Endodermal cell (in vitro differentiated cells): ENCODE measurements at regions not wholly inside any gene's neighbourhood (a gene's known extent, or its start where the extent isn't known, plus 50 kb on each side); places are given as distances from the start of the nearest gene placed in this dataset.

Experiments
- DNase-seq: peaks from one replicate; pipeline ENCODE4 v3.0.0-alpha.2; 2017
- H3K27ac ChIP-seq: 2 replicates; pipeline ENCODE4 v1.5.1; 2013; ENCODE audit warnings: mild to moderate bottlenecking, low read depth, low read length, moderate library complexity
- H3K27me3 ChIP-seq: 2 replicates; pipeline ENCODE4 v1.6.1; 2013; ENCODE audit warnings: mild to moderate bottlenecking, low read length, moderate library complexity; ENCODE audit not compliant: insufficient read depth, control insufficient read depth, poor library complexity, severe bottlenecking
- H3K36me3 ChIP-seq: 2 replicates; pipeline ENCODE4 v1.7.0; 2013; ENCODE audit warnings: mild to moderate bottlenecking, low read length, moderate library complexity; ENCODE audit not compliant: control insufficient read depth, insufficient read depth
- H3K4me1 ChIP-seq: one replicate; pipeline ENCODE4 v1.7.0; 2013; ENCODE audit warnings: low read length; ENCODE audit not compliant: control insufficient read depth, insufficient read depth
- H3K4me3 ChIP-seq: 2 replicates; pipeline ENCODE4 v1.5.1; 2013; ENCODE audit warnings: mild to moderate bottlenecking, low read length, moderate library complexity
- H3K9ac ChIP-seq: 2 replicates; pipeline ENCODE4 v1.6.1; 2013; ENCODE audit warnings: mild to moderate bottlenecking, low read length, moderate library complexity; ENCODE audit not compliant: poor library complexity, severe bottlenecking; ENCODE audit errors: extremely low read depth
- H3K9me3 ChIP-seq: 2 replicates; pipeline ENCODE4 v1.6.1; 2013; ENCODE audit warnings: mild to moderate bottlenecking, low read length, moderate library complexity; ENCODE audit not compliant: control insufficient read depth
- H3K27ac Mint-ChIP-seq: 2 replicates; pipeline ENCODE4 v1.8.0; 2020; ENCODE audit warnings: mixed read lengths
- H3K27me3 Mint-ChIP-seq: 2 replicates; pipeline ENCODE4 v1.8.0; 2021; ENCODE audit warnings: mild to moderate bottlenecking, mixed read lengths; ENCODE audit not compliant: insufficient read depth
- H3K36me3 Mint-ChIP-seq: 2 replicates; pipeline ENCODE4 v1.8.0; 2020; ENCODE audit warnings: low read depth, mixed read lengths
- H3K4me1 Mint-ChIP-seq: 2 replicates; pipeline ENCODE4 v1.8.0; 2020; ENCODE audit warnings: mixed read lengths
- H3K4me3 Mint-ChIP-seq: 2 replicates; pipeline ENCODE4 v1.8.0; 2020; ENCODE audit warnings: mild to moderate bottlenecking, moderate library complexity, mixed read lengths
- H3K9me3 Mint-ChIP-seq: 2 replicates; pipeline ENCODE4 v1.8.0; 2020; ENCODE audit warnings: mild to moderate bottlenecking, mixed read lengths
- CTCF ChIP-seq: fragments of 200-600 bp; sonication (generic); conservative IDR thresholded peaks from 2 replicates; pipeline ENCODE4 v1.5.0; 2021; ENCODE audit warnings: antibody characterized with exemption, mild to moderate bottlenecking
- WGBS, 2 experiments: methylation state at CpG; one replicate each; pipeline versions ENCODE4 v1.1.5 to v1.1.7; 2013; ENCODE audit warnings: missing lambda C conversion rate in 2 of 2, mixed read lengths in 1 of 2; ENCODE audit not compliant: insufficient coverage in 1 of 2, insufficient read length in 1 of 2; 5-methylcytosine and 5-hydroxymethylcytosine counted together

GRCh38 chr22:48632646-48633246, 1194.9 kb downstream of the BRD1 start:
- DNase-seq: no peak
- Mint-ChIP-seq H3K4me3 (no peak overlapping the region), H3K4me1 (peaks cover 14% of the 10 kb centered on the region), H3K36me3 (no peaks in the 10 kb centered on the region), H3K9me3 (no peaks in the 10 kb centered on the region), H3K27ac (no peak overlapping the region), H3K27me3 (no peaks in the 10 kb centered on the region)
- WGBS, 2 experiments: 85 to 92% methylated on average over 7 to 17 of the region's 17 CpGs
- TF ChIP-seq CTCF: no peak
- H3K27me3 ChIP-seq: no peaks in the 10 kb centered on the region
- no peaks in the 10 kb centered on the region for H3K9me3 ChIP-seq
- H3K4me3 ChIP-seq: no peak overlapping the region
- H3K27ac ChIP-seq: no peak overlapping the region
- peaks cover 12% of the 10 kb centered on the region for H3K4me1 ChIP-seq
- no peak overlapping the region for H3K9ac ChIP-seq
- no peaks in the 10 kb centered on the region for H3K36me3 ChIP-seq

- H3K9me3 Mint-ChIP-seq: no peaks in the 10 kb centered on the region
- Histone ChIP-seq H3K9ac (no peak overlapping the region), H3K36me3 (no peaks in the 10 kb centered on the region), H3K9me3 (no peaks in the 10 kb centered on the region), H3K27ac (no peak overlapping the region), H3K27me3 (no peaks in the 10 kb centered on the region), H3K4me1 (peaks cover 12% of the 10 kb centered on the region), H3K4me3 (no peak overlapping the region)
- no peak for TF ChIP-seq CTCF
- peaks cover 14% of the 10 kb centered on the region for H3K4me1 Mint-ChIP-seq
- DNase-seq: peak; percentile 59
- no peaks in the 10 kb centered on the region for H3K36me3 Mint-ChIP-seq
- H3K4me3 Mint-ChIP-seq: no peak overlapping the region
- no peaks in the 10 kb centered on the region for H3K27me3 Mint-ChIP-seq
- WGBS, 2 experiments: 85 to 88% methylated on average over 21 to 29 of the region's 29 CpGs
- peak overlapping the region; percentile 75 for H3K27ac Mint-ChIP-seq
These were observed 1196.3 kb downstream of the BRD1 start for GRCh38 chr22:48631288-48631863.

GRCh38 chr22:48630848-48631247, 1196.8 kb downstream of the BRD1 start:
- no peak overlapping the region for H3K27ac Mint-ChIP-seq
- H3K4me3 Mint-ChIP-seq: no peak overlapping the region
- TF ChIP-seq CTCF: no peak
- H3K4me1 ChIP-seq: peaks cover 12% of the 10 kb centered on the region
- DNase-seq: no peak
- no peak overlapping the region for H3K27ac ChIP-seq
- no peaks in the 10 kb centered on the region for H3K36me3 ChIP-seq
- no peak overlapping the region for H3K9ac ChIP-seq
- no peaks in the 10 kb centered on the region for H3K27me3 Mint-ChIP-seq
- no peaks in the 10 kb centered on the region for H3K27me3 ChIP-seq
- WGBS, 2 experiments: 91 to 93% methylated on average over 8 to 17 of the region's 17 CpGs
- H3K4me3 ChIP-seq: no peak overlapping the region
- H3K9me3 Mint-ChIP-seq: no peaks in the 10 kb centered on the region
- no peaks in the 10 kb centered on the region for H3K36me3 Mint-ChIP-seq
- H3K4me1 Mint-ChIP-seq: peaks cover 16% of the 10 kb centered on the region
- no peaks in the 10 kb centered on the region for H3K9me3 ChIP-seq
